Trophoblast cell (in vitro differentiated cells and primary cell): ENCODE measurements at regions not wholly inside any gene's neighbourhood (a gene's known extent, or its start where the extent isn't known, plus 50 kb on each side); places are given as distances from the start of the nearest gene placed in this dataset.
"Not testable (repeated sequence)": the region's sequence is repeated elsewhere in the genome, so short reads cannot be mapped to it uniquely, and the experiment has no call there.

Experiments
- DNase-seq, 2 donors: peaks; one replicate each; pipeline ENCODE4 v3.0.0-alpha.2; 2016
- H2AFZ ChIP-seq: 2 replicates; pipeline ENCODE4 v1.6.1; 2013; ENCODE audit warnings: low read length, moderate library complexity, mild to moderate bottlenecking; ENCODE audit not compliant: insufficient read depth, poor library complexity
- H2AK5ac ChIP-seq: 2 replicates; pipeline ENCODE4 v1.6.1; 2013; ENCODE audit warnings: mild to moderate bottlenecking, low read length
- H2BK120ac ChIP-seq: 2 replicates; pipeline ENCODE4 v1.6.1; 2013; ENCODE audit warnings: low read length, mild to moderate bottlenecking, moderate library complexity; ENCODE audit not compliant: insufficient read depth, poor library complexity
- H2BK12ac ChIP-seq: 2 replicates; pipeline ENCODE4 v1.6.1; 2013; ENCODE audit warnings: mild to moderate bottlenecking, low read length, moderate library complexity
- H2BK5ac ChIP-seq: 2 replicates; pipeline ENCODE4 v1.6.1; 2013; ENCODE audit warnings: low read length, low read depth, moderate library complexity, mild to moderate bottlenecking; ENCODE audit not compliant: poor library complexity
- H3K14ac ChIP-seq: 2 replicates; pipeline ENCODE4 v1.6.1; 2013; ENCODE audit warnings: mild to moderate bottlenecking, low read length
- H3K18ac ChIP-seq: 2 replicates; pipeline ENCODE4 v1.6.1; 2013; ENCODE audit warnings: mild to moderate bottlenecking, low read length
- H3K23ac ChIP-seq: 2 replicates; pipeline ENCODE4 v1.6.1; 2013; ENCODE audit warnings: low read length
- H3K27ac ChIP-seq: 2 replicates; pipeline ENCODE4 v1.5.1; 2013; ENCODE audit warnings: low read depth, mild to moderate bottlenecking, inconsistent platforms, low read length, moderate library complexity
- H3K27me3 ChIP-seq: 2 replicates; pipeline ENCODE4 v1.6.1; 2013; ENCODE audit warnings: inconsistent platforms, mild to moderate bottlenecking, low read length, moderate library complexity; ENCODE audit not compliant: insufficient read depth
- H3K36me3 ChIP-seq, 2 experiments: 1 replicate in 1 of 2; 2 replicates in 1 of 2; pipeline ENCODE4 v1.6.1; 2013; ENCODE audit warnings: low read length in 2 of 2, mild to moderate bottlenecking in 2 of 2, moderate library complexity in 1 of 2; ENCODE audit not compliant: insufficient read depth in 2 of 2, control insufficient read depth in 1 of 2
- H3K4ac ChIP-seq: 2 replicates; pipeline ENCODE4 v1.6.1; 2013; ENCODE audit warnings: low read depth, mild to moderate bottlenecking, low read length, moderate library complexity
- H3K4me1 ChIP-seq, 2 experiments: 1 replicate in 1 of 2; 2 replicates in 1 of 2; pipeline ENCODE4 v1.6.1; 2013; ENCODE audit warnings: low read length in 2 of 2, mild to moderate bottlenecking in 2 of 2, moderate library complexity in 1 of 2; ENCODE audit not compliant: insufficient read depth in 2 of 2, control insufficient read depth in 1 of 2
- H3K4me2 ChIP-seq: 2 replicates; pipeline ENCODE4 v1.6.1; 2013; ENCODE audit warnings: inconsistent platforms, mild to moderate bottlenecking, low read length, moderate library complexity
- H3K4me3 ChIP-seq: 2 replicates; pipeline ENCODE4 v1.5.1; 2013; ENCODE audit warnings: mild to moderate bottlenecking, low read depth, low read length, inconsistent platforms
- H3K79me1 ChIP-seq: one replicate; pipeline ENCODE4 v1.6.1; 2013; ENCODE audit warnings: low read length
- H3K79me2 ChIP-seq: 2 replicates; pipeline ENCODE4 v1.6.1; 2013; ENCODE audit warnings: low read length, mild to moderate bottlenecking; ENCODE audit not compliant: control insufficient read depth, insufficient read depth, poor library complexity
- H3K9ac ChIP-seq: 2 replicates; pipeline ENCODE4 v1.6.1; 2013; ENCODE audit warnings: mild to moderate bottlenecking, low read length
- H3K9me3 ChIP-seq: 2 replicates; pipeline ENCODE4 v1.6.1; 2013; ENCODE audit warnings: low read depth, mild to moderate bottlenecking, control low read depth, inconsistent platforms, low read length; ENCODE audit not compliant: insufficient read depth
- H4K12ac ChIP-seq: 2 replicates; pipeline ENCODE4 v1.6.1; 2013; ENCODE audit warnings: low read depth, mild to moderate bottlenecking, low read length, moderate library complexity
- H4K8ac ChIP-seq: 2 replicates; pipeline ENCODE4 v1.6.1; 2013; ENCODE audit warnings: low read depth, mild to moderate bottlenecking, low read length, moderate library complexity
- H4K91ac ChIP-seq: one replicate; pipeline ENCODE4 v1.6.1; 2013; ENCODE audit warnings: low read depth, mild to moderate bottlenecking, low read length, moderate library complexity
- WGBS: extraction: QIAGEN DNeasy Blood & Tissue Kit; methylation state at CpG from one replicate; pipeline ENCODE4 v1.1.7; 2013; ENCODE audit warnings: missing lambda C conversion rate; ENCODE audit not compliant: insufficient read length, insufficient coverage; ENCODE audit errors: extremely low coverage; 5-methylcytosine and 5-hydroxymethylcytosine counted together

GRCh38 chr17:52409222-52409621 lies 250.7 kb upstream of the CA10 start:
- H4K12ac ChIP-seq, H2AFZ ChIP-seq, H3K4me1 ChIP-seq, H3K27ac ChIP-seq, H4K91ac ChIP-seq, H3K4me2 ChIP-seq, H3K27me3 ChIP-seq, H3K79me2 ChIP-seq, H2AK5ac ChIP-seq, H3K4me3 ChIP-seq, H2BK5ac ChIP-seq, H3K36me3 ChIP-seq, H3K23ac ChIP-seq, H3K18ac ChIP-seq, H3K14ac ChIP-seq, H4K8ac ChIP-seq, H3K9ac ChIP-seq, H2BK12ac ChIP-seq, H2BK120ac ChIP-seq, H3K9me3 ChIP-seq, H3K4ac ChIP-seq, DNase-seq, H3K79me1 ChIP-seq: not testable (repeated sequence)
- no CpG with 5 or more reads among the region's 15 CpGs for WGBS

- Histone ChIP-seq H2AFZ (no peak overlapping the region), H2AK5ac (no peak overlapping the region), H3K27me3 (no peaks in the 10 kb centered on the region), H3K79me2 (no peaks in the 10 kb centered on the region), H3K36me3 (no peaks in the 10 kb centered on the region), H3K4me3 (no peak overlapping the region), H3K18ac (no peak overlapping the region), H3K27ac (no peak overlapping the region), H3K23ac (no peak overlapping the region), H2BK12ac (no peak overlapping the region), H3K4me1 (no peaks in the 10 kb centered on the region), H4K91ac (no peak overlapping the region), H3K14ac (no peak overlapping the region), H2BK5ac (no peak overlapping the region), H4K8ac (no peak overlapping the region), H3K79me1 (no peaks in the 10 kb centered on the region), H4K12ac (no peak overlapping the region), H3K9me3 (no peaks in the 10 kb centered on the region), H2BK120ac (no peak overlapping the region), H3K9ac (no peak overlapping the region), H3K4me2 (no peak overlapping the region), H3K4ac (no peak overlapping the region)
- no CpG with 5 or more reads among the region's 3 CpGs for WGBS
- DNase-seq, result no peak
These were observed 236.8 kb upstream of the CA10 start for GRCh38 chr17:52395308-52395707.

- no peak for DNase-seq
- Histone ChIP-seq H3K79me1 (no peaks in the 10 kb centered on the region), H3K4ac (no peak overlapping the region), H3K4me3 (no peak overlapping the region), H2BK12ac (no peak overlapping the region), H3K4me1 (no peaks in the 10 kb centered on the region), H3K79me2 (no peaks in the 10 kb centered on the region), H3K14ac (no peak overlapping the region), H2BK5ac (no peak overlapping the region), H4K12ac (no peak overlapping the region), H3K18ac (no peak overlapping the region), H2AK5ac (no peak overlapping the region), H2AFZ (no peak overlapping the region), H3K27me3 (no peaks in the 10 kb centered on the region), H3K36me3 (no peaks in the 10 kb centered on the region), H2BK120ac (no peak overlapping the region), H4K91ac (no peak overlapping the region), H3K27ac (no peak overlapping the region), H3K9me3 (no peaks in the 10 kb centered on the region), H3K4me2 (no peak overlapping the region), H3K9ac (no peak overlapping the region), H4K8ac (no peak overlapping the region), H3K23ac (no peak overlapping the region)
- WGBS, result no CpG with 5 or more reads among the region's 1 CpG
These were observed 231.9 kb upstream of the CA10 start for GRCh38 chr17:52390422-52390821.

GRCh38 chr17:52389632-52390031 lies 231.1 kb upstream of the CA10 start:
- H2AK5ac ChIP-seq, result no peak overlapping the region
- 100% methylated on average over 1 of the region's 4 CpGs for WGBS
- H3K14ac ChIP-seq, result no peak overlapping the region
- H3K36me3 ChIP-seq, result no peaks in the 10 kb centered on the region
- H3K79me1 ChIP-seq, result no peaks in the 10 kb centered on the region
- H2BK120ac ChIP-seq, result no peak overlapping the region
- no peak overlapping the region for H2BK12ac ChIP-seq
- no peak for DNase-seq
- no peak overlapping the region for H3K23ac ChIP-seq
- no peaks in the 10 kb centered on the region for H3K79me2 ChIP-seq
- no peak overlapping the region for H4K91ac ChIP-seq
- no peak overlapping the region for H3K9ac ChIP-seq
- no peak overlapping the region for H3K4ac ChIP-seq
- no peak overlapping the region for H4K12ac ChIP-seq
- H2AFZ ChIP-seq, result no peak overlapping the region
- H3K18ac ChIP-seq, result no peak overlapping the region
- no peak overlapping the region for H4K8ac ChIP-seq
- no peak overlapping the region for H3K4me3 ChIP-seq
- no peaks in the 10 kb centered on the region for H3K27me3 ChIP-seq
- H3K4me1 ChIP-seq, result no peaks in the 10 kb centered on the region
- no peak overlapping the region for H3K27ac ChIP-seq
- no peak overlapping the region for H2BK5ac ChIP-seq
- no peak overlapping the region for H3K4me2 ChIP-seq
- no peaks in the 10 kb centered on the region for H3K9me3 ChIP-seq
